GM18907 (cell line): ENCODE measurements at regions not wholly inside any gene's neighbourhood (a gene's known extent, or its start where the extent isn't known, plus 50 kb on each side); places are given as distances from the start of the nearest gene placed in this dataset.
"Not testable (repeated sequence)": the region's sequence is repeated elsewhere in the genome, so short reads cannot be mapped to it uniquely, and the experiment has no call there.

Source experiments
- ATAC-seq: cut with Tn5 transposase; IDR thresholded peaks from one replicate; pipeline ENCODE4 v1.9.1; 2021; ENCODE audit warnings: mild to moderate bottlenecking, moderate library complexity; ENCODE audit not compliant: unreplicated experiment

DNA sequence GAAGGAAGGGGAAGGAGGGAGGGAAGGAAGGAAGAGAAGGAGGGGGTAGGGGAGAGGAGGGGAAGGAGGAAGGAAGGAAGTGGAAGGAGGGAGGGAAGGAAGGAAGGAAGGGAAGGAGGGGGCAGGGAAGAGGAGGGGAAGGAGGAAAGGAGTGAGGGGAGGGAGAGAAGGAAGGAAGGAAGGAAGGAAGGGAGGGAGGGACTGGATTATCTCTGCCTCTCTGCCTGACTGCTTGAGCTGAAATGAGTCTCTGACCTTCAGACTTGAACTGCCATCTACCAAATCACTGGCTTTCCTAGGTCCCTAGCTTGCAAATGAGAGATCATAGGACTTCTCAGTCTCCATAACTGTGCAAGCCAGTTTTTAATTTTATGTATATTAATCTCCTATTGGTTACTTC is 436.8 kb downstream of the PREX1 start:
- ATAC-seq = no peak

DNA sequence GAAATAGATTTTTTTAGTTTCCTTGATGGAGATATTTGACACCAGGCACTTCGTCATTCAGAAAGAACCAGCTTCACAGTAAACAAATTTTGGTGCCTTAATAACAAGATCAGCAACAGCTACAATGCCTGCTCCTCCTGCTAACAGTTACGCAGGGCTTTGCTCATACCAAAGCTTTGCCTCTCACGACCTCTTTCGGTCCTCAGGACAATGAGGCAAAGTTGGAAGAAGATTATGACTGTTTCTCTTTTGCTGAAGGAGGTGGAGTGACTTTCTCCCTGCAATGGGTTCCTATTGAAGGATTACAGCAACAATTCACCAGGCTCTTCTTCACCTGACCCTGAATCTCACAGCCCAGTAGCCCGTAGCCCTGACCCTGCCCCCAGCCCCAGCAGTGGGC is 440.1 kb downstream of the PREX1 start:
- no peak for ATAC-seq

DNA sequence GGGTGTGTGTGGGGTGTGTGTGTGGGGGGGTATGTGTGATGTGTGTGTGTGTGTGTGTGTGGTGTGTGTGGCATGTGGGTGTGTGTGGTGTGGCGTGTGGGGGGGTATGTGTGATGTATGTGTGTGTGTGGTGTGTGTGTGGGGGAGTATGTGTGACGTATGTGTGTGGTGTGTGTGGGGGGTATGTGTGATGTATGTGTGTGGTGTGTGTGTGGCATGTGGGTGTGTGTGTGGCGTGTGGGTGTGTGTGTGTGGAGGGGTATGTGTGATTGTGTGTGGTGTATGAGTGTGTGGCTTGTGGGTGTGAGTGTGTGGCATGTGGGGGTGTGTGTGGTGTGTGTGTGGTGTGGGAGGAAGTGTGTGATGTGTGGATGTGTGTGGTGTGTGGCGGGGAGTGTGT is 442.3 kb downstream of the PREX1 start:
- ATAC-seq = no peak

DNA sequence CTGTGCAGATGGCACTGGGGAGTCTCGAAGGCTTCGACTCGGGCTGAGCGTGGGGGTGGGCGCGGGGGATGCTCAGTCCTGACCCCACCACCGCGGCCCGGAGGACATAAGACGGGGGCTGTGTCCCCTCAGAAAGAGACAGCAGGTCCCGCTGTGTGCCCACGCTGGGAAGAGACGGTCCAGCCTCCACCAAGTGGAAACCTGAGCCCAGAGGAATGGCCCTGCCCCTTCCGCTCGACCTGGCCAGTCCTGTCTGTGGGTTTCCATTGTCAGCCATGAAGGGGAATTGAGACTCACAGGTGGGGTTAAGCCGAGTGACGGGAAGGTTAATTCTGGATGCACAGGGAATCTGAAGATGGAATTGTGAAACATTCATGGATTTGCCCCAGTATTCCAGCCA is 442.7 kb downstream of the PREX1 start:
- no peak for ATAC-seq

DNA sequence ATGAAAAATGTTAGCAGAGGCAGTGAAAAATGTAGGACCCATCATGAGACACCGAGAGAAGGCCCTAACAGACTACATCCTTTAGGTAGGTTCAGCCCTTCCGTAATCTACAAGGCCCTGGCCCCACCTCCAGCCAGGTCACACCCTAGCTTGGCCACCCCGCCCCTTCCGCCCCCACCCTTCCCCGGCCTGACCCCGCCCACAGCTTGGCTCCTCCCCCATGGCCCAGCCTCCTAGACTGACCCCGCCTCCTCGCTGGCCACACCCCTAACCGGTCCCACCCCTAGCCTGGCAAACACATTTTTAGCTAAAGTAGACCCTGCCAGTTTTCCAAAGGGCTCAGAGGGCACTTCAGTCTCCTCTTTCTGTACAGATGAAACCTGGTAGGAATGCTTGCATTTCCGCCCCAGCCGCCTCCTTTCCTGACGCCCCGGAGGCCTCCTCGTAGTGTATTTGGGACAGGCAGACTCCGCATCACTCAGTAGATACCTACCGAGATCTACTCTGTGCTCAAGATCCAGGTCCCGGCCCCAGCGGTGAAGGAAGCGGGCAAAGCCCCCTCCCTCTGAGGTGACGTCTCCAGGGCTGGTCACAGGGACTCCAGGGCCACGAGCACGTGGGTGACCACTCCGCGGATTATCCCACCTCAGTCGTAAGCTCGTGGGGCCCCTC is 443.5 kb downstream of the PREX1 start:
- no peak for ATAC-seq

DNA sequence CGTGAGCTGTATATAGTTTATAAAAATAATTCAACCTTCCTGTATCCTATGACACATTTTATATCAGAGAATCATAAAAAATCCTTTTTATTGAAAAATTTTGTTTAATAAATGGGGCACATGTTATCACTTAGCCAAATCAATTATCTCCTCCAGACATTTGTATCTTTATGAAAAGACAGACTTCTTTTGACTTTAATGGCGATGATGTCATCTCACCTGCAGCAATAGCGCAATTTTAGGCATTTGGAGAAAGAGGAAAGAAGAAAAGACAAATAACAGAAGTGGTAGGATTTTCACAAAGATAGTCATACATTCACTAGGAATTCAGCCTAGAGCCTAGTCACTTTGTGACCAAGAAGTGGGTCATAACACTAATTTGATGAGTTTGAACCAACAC is 444.5 kb downstream of the PREX1 start:
- ATAC-seq = no peak

DNA sequence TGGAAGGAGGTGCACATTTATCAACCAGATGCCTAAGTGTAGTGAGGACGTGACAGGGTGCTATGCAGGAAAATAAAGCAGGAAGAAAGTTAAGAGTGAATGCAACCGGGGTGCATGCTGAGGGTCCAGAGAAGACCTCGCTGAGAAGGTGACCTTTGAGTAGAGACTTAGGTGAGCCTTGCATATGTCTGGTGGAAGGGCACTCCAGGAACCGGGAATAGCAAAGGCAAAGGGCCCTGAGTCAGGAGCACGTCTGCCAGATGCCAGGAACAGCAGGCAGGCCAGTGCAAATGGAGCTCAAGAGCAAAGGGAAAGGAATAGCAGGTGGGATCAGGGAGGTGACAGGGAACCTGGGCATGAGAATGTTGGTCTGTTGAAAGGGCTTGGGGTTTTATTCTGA is 445.5 kb downstream of the PREX1 start:
- no peak for ATAC-seq

DNA sequence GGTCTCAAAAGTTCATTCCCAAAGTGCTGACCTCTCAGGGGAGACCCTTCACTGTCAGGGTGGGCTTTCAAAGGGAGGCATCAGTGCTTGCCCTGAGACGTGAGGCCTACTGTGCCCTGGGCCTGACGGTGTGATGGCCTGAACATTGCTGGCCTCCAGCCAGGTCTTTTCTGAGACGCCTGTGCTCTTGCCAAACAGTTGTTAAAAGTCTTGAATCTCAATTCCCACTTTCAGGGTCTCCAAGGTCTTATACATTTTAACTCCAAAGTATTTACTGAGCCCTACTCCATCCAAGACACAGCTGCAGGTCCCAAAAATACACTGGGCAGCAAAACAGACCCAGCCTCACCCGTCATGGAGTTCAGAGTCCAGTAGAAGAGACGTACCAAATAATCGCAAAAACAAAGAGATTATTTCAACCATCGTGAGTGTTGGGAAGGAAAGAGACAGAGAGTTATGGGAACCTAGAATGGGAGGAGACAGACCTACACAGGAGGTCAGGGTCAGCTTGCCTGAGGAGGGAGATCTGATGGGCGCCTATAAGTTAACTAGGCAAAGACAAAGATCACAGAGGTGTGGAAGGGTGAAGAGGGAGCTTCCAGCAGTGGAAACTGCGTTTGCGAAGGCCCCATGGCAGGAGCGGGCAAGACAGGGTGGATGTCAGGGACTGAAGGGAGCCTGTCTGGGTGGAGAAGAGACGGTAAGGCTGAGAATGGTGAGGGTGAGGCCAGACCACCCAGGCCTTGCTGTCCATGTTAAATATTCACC is 446.3 kb downstream of the PREX1 start:
- no peak for ATAC-seq

DNA sequence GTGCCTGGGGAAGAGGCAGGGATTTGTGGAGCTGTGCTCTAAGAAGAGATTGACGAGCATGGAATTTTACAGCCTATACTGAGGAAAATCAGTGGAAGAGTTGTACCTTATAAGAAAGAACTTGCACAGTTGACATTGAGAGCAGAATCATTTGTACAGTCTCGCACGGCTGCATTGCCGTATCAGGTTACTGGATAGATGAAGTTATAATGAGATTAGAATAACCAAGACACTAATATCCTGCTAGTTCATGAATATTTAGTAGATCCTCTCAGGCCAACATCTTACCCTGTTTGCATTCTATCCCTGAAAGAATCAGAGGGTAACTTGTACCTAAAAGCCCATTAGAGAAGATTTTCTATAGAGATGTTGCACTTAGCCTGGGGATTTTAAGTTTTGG is 447.1 kb downstream of the PREX1 start:
- ATAC-seq = no peak

DNA sequence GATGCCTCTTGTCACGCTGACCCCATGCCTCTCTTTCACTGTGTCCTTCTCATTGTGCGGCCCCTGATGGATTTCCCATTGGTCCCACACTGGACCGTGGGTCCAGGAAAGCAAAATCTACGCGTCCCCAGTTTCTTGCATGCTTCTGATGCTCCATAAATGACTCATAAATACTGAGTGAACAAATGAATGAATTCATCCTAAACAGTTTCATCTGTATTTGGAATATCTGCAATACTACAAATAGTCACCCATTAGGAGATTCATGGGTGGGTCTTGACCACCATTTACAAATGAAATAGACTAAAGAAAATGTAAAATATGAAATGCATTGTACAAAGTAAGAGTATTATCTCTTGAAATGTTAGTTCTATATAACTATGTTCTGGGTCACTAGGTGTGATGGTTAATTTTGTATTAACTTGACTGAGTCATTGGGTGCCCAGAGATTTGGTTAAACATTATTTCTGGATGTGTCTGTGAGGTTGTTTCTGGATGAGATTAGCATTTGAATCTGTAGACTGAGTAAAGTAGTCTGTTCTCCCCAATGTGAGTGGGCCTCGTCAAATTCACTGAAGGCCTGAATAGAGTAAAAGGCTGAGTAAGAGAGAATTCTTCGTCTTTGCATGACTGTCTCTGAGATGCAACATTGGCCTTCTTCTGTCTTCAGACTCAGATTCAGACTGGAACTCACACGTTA is 448.7 kb downstream of the PREX1 start:
- no peak for ATAC-seq

DNA sequence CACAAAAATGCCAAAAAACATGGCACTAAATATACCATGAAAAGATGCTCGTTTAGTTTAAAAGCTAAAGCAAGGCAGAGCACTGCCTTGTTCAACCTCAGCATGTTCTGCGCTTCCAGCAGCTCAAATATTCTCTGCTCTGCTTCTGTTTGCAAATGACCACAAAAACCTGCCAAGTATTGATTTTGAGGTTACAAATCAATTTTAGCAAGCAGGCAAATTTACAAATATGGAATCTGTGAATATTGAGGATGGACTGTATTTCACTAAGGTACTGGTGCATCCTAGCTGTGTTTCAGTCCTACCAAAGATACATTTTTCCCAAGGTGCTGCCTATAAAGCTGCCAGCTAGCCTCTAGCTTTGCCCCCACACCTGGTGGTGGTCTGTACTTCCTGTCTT is 449.9 kb downstream of the PREX1 start:
- ATAC-seq = no peak

DNA sequence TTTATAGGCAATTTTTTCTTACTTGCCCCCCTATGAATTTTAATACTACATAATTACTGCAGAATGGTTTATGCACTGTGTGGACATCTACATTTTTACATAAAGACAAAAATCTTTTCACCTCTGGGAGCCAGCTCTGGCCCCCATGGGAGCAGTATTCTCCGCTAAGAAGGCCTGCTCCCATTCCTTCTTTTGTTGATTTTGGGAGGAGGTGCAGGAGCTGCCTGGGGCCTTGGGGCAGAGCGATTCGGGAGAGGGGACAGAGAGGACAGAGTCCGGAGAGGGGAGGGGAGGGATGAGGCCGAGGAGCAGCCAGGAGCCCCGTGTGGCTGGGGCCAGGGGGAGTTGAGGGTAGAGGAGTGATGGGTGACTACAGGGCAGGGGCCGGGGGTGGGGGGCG is 452.0 kb downstream of the PREX1 start:
- no peak for ATAC-seq

DNA sequence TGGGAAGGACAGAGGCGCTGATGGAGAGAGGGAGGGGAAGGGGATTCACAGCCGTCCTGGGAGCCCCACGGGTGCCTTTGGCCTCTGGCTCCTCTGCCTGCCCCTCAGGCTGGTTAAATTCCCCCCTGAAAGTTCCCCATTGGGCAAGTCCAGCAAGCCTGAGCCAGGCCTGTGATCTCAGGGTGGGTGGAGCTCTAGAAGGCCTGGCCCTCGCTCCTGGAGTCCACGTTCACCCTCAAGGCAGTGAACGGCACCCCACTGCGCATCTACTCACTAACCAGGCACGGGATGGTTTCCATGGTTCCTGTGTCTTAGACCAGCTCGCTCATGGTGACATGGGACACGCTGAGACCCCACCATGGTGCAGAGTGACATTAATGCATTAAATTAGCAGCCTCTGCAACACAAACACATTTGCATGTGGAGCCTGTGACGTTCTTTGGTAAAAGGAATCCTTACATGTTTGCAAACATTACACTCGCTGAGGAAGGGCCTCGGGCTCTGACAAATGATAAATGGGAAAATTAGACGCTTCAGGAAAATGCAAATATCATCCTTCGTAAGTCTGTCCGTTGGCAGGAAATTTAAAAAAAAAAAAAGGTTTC is 452.7 kb downstream of the PREX1 start:
- ATAC-seq = no peak

DNA sequence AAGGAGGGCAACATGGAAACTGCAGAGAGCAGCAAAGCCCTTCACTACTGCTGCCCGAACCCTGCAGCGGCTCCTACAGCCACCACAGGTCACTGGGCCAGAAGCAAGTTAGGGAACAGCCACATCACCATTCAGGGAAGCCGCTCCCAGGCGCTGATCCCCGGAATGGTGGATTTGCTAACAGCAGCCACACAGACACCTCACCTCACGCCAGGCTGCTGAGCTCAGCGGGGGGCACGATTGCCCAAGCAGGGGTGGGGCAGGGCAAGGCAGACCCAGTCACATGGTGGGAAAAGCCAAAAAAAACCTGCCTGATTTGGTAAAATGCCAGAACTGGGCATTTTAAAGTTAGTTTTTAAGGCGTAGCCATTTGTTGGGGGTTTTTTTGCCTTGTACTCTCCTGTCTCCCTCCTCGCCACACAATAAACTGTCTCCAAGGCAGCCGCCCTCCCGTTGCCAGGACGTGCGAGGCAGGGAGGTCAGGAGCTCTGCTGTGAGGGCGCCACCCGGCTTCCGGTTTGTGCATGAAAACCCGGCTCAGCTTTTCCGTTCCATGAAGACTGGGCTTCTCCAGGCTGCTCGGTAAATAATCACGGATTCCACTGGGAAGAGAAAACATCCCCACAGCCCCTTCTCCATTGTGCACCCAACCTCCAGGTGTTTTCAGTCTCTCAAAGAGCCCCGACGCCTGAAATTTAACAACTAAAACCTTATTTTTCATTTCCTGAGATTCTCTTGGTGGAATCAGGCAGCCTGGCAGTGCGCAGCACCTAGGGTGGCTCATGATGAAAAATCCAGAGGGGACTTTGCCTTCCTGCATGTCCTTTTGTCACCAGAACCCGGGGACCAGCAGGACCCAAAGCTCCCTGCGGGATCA is 453.5 kb downstream of the PREX1 start:
- ATAC-seq = not testable (repeated sequence)

DNA sequence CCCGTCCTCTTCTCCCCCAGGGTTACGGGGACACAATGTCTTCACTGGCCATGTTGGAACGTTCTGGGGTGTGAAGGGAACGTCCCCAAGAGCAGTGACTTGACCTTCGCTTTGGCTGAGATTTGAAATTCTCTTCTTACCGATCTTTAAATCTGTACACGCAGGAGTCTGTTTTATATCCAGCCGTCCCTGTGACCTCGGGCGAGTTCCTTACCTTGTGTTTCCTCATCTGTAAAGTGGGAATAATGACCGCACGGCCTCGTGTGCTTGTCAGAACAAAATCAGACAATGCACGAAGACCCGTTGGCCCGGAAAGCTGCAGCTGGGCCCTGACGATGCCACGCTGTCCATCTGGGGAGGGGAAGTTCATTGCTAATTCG is 454.3 kb downstream of the PREX1 start:
- ATAC-seq = no peak

DNA sequence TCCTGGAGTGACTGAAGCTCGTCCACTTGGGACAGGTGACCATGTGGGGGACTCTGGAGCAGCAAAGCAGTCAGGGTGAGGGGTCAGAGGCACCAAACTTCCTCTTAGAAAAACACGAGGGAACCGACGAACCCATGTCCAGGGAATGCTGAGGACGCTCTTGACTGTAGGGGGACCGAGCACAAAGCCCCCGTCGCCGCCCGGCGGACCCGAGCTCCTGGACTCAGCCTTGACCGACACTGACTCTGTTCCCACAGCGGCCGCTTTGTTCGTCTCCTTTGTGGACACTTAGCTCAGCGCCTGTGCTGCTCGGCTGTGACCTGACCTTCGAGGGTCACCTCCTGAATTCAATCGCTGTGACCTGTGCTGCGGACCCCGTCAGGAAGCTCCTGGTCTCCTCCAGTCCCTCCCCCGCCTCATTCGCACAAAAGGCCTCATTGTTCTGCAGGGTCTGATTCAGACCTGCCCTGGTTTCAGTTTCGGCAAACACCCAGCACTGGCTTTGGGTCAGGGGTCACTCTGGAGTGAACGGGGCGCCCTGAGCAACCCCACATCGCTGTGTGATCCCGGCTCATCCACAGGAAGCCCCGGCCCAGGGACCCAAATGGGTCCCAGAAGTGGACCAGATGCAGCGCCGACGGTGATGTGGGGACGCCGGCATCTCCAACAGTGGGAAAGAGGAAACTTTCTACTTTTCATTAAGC is 454.8 kb downstream of the PREX1 start:
- ATAC-seq = not testable (repeated sequence)

DNA sequence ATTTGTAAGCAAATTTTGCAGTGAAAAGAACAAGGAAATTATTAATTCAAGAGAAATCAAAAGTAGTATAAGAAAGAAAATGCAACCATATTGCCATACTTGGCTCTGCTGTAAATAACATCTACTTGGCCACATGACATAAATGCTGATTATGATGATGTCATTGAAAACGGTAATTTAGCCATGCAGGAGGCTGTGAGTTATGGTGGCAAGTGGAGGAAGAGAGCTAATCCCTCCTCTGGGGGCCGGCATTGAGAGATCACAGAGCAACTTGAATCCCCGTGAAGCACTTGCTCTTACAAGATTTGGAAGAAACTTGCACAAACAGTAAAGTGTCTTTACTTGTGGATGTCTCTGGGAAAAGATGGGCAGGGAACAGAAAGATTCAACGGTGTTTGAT is 456.6 kb downstream of the PREX1 start:
- no peak for ATAC-seq

DNA sequence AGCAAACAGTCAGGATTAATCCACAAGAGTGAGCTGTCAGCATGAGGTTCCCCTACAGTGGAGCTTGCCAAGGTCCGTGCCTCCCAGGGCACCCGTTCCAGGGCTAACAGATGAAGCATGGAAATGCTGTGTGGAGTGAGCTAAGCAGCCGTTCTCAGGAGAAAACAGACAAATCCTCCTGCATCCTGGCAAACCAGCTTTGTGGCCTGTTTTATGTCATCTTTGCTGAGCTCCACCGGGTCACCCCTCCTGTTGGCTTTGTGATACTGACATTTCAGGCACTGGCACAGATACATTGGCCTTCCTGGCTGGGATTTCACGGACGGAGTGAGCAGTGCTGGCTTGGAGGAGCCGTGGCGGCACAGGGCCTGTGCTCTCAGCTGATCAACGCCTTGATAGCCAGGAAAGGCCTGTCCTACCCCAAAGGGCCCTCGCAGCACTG is 459.2 kb downstream of the PREX1 start:
- not testable (repeated sequence) for ATAC-seq

DNA sequence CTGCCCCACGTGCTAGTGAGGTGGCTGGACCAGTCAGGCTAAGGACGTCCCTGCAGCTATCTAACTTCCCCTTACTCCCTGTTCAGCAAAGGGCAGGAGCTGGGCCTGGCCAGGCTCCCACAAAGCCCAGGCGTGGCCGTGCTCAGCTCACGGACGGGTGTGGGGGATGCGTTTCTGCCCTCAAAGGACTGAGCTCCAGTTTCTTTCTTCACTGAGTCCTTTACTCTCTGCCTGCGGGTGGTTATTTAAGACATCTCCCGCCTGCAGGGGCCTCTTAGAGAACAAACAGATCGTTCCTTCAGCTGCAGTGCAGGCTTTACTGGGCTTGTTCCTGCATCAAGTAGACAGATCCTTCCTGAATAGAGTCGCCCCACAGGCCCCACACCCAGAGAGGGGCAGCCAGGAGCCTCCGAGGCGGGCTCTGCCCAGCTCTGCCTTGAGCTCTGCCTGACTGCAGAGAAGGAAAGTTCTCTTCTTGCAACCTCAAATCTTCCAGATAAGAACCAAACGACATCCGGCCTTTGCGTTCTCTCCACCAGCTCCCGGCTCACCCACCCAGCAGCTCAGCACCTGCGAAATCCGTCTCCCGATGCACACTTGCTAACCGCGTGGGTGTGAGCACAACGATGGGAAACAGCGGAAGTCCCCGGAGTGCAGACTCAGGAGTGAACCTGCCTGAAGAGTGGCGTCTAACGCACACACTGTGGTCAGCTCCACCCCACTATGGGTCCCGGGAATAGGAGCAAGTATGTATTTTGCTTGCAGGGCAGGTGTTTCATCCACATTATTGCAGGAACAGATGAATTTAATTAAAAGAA is 460.0 kb downstream of the PREX1 start:
- ATAC-seq = not testable (repeated sequence)
